SK-N-SH treated with all-trans-retinoic acid at 6 μM for 48 hours (cell line): ENCODE measurements at regions not wholly inside any gene's neighbourhood (a gene's known extent, or its start where the extent isn't known, plus 50 kb on each side); places are given as distances from the start of the nearest gene placed in this dataset.

Source experiments
- ATAC-seq: fragments of 200-7000 bp; cut with Tn5 transposase; 3 replicates; pipeline ENCODE4 v1.9.1; 2020; ENCODE audit warnings: mild to moderate bottlenecking, moderate library complexity
- ARNTL ChIP-seq: fragments of 450-650 bp; formaldehyde crosslinking; IDR thresholded peaks from 2 replicates; pipeline ENCODE4 v1.5.0; 2020; ENCODE audit warnings: low read depth, mild to moderate bottlenecking, moderate library complexity, borderline replicate concordance
- BACH2 ChIP-seq: fragments of 250-450 bp; sonication (Bioruptor Pico); IDR thresholded peaks from 2 replicates; pipeline ENCODE4 v1.9.0; 2021; ENCODE audit warnings: mild to moderate bottlenecking, borderline replicate concordance
- CREB5 ChIP-seq: fragments of 250-450 bp; sonication (Bioruptor Pico); IDR thresholded peaks from 2 replicates; pipeline ENCODE4 v1.5.1; 2020; ENCODE audit warnings: low read depth, mild to moderate bottlenecking, moderate library complexity
- CSDC2 ChIP-seq: fragments of 250-450 bp; sonication (Bioruptor Pico); IDR thresholded peaks from 2 replicates; pipeline ENCODE4 v1.5.0; 2020; ENCODE audit warnings: mild to moderate bottlenecking, moderate library complexity
- ESRRG ChIP-seq: fragments of 250-450 bp; sonication (Bioruptor Pico); IDR thresholded peaks from 2 replicates; pipeline ENCODE4 v1.6.1; 2021; ENCODE audit warnings: mild to moderate bottlenecking
- GLIS3 ChIP-seq: fragments of 250-450 bp; sonication (Bioruptor Pico); IDR thresholded peaks from 2 replicates; pipeline ENCODE4 v1.5.0; 2020; ENCODE audit warnings: mild to moderate bottlenecking, moderate library complexity
- ISL1 ChIP-seq: fragments of 250-450 bp; sonication (Bioruptor Pico); IDR thresholded peaks from 2 replicates; pipeline ENCODE4 v2.1.2; 2022; ENCODE audit warnings: mild to moderate bottlenecking, moderate library complexity
- OSR1 ChIP-seq: fragments of 250-450 bp; sonication (Bioruptor Pico); IDR thresholded peaks from 2 replicates; pipeline ENCODE4 v1.8.0; 2022; ENCODE audit warnings: moderate library complexity, mild to moderate bottlenecking, inconsistent platforms
- PATZ1 ChIP-seq: fragments of 250-450 bp; sonication (Bioruptor Pico); IDR thresholded peaks from 2 replicates; pipeline ENCODE4 v1.8.0; 2020; ENCODE audit warnings: mild to moderate bottlenecking, moderate library complexity, borderline replicate concordance
- PPARA ChIP-seq: fragments of 250-450 bp; sonication (Bioruptor Pico); IDR thresholded peaks from 2 replicates; pipeline ENCODE4 v1.5.0; 2020; ENCODE audit warnings: mild to moderate bottlenecking, borderline replicate concordance
- TCF4 ChIP-seq: fragments of 250-450 bp; sonication (Bioruptor Pico); IDR thresholded peaks from 2 replicates; pipeline ENCODE4 v1.8.0; 2021; ENCODE audit warnings: mild to moderate bottlenecking, moderate library complexity, borderline replicate concordance
- TOX ChIP-seq: fragments of 250-450 bp; sonication (Bioruptor Pico); IDR thresholded peaks from 2 replicates; pipeline ENCODE4 v1.8.0; 2021; ENCODE audit warnings: mild to moderate bottlenecking, moderate library complexity, borderline replicate concordance
- TSHZ2 ChIP-seq: fragments of 250-450 bp; sonication (Bioruptor Pico); IDR thresholded peaks from 2 replicates; pipeline ENCODE4 v1.5.0; 2020; ENCODE audit warnings: mild to moderate bottlenecking, moderate library complexity
- ZC3H10 ChIP-seq: fragments of 250-450 bp; sonication (Bioruptor Pico); IDR thresholded peaks from 2 replicates; pipeline ENCODE4 v1.5.1; 2021; ENCODE audit warnings: mild to moderate bottlenecking, moderate library complexity
- ZFP3 ChIP-seq: fragments of 250-450 bp; sonication (Bioruptor Pico); IDR thresholded peaks from 2 replicates; pipeline ENCODE4 v1.5.0; 2020; ENCODE audit warnings: mild to moderate bottlenecking, moderate library complexity
- ZNF565 ChIP-seq: fragments of 450-650 bp; formaldehyde crosslinking; conservative IDR thresholded peaks from 2 replicates; pipeline ENCODE4 v1.5.0; 2020; ENCODE audit warnings: low read depth, mild to moderate bottlenecking, moderate library complexity
- ZNF70 ChIP-seq: fragments of 450-650 bp; formaldehyde crosslinking; IDR thresholded peaks from 2 replicates; pipeline ENCODE4 v1.5.0; 2020; ENCODE audit warnings: mild to moderate bottlenecking, moderate library complexity
- ZNF8 ChIP-seq: fragments of 450-650 bp; formaldehyde crosslinking; IDR thresholded peaks from 2 replicates; pipeline ENCODE4 v1.5.0; 2020; ENCODE audit warnings: mild to moderate bottlenecking, moderate library complexity
- TF ChIP-seq, protein P1 (sequence below): fragments of 250-450 bp; sonication (Bioruptor Pico); IDR thresholded peaks from 2 replicates; pipeline ENCODE4 v1.5.1; 2021; ENCODE audit warnings: mild to moderate bottlenecking, moderate library complexity

GRCh38 chrX:45697591-45697990 is 496.9 kb upstream of the DIPK2B start:
- peak; percentile 91 for ATAC-seq
- no peak for TF ChIP-seq ESRRG (CRISPR knock-in tag)
- TF ChIP-seq CSDC2 (CRISPR knock-in tag) = no peak
- no peak for TF ChIP-seq PATZ1
- no peak for TF ChIP-seq ZNF565
- no peak for TF ChIP-seq CREB5 (CRISPR knock-in tag)
- TF ChIP-seq ZNF70 (CRISPR knock-in tag) = no peak
- TF ChIP-seq OSR1 (CRISPR knock-in tag) = no peak

DNA sequence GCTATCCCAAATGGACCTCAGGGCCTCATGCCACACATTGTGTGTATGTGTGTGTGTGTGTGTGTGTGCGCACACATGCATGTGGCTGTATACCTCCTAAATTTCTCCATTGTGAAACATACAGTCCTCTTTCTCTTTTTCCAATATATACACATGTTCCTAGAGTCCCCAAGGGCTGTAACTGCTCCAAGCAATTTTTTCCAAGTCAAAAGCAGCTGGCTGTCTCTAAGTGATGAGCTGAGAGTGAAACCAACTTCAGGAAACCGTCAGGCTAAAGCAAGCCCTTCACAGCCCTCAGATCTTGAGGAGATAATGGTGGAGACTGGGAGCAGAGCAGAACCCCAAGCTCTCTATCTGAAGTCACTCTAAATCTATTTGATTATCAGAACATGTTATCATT is 496.1 kb upstream of the DIPK2B start:
- TF ChIP-seq TSHZ2 (CRISPR knock-in tag) (no peak), ZFP3 (CRISPR knock-in tag) (no peak), CSDC2 (CRISPR knock-in tag) (no peak), CREB5 (CRISPR knock-in tag) (no peak), TCF4 (CRISPR knock-in tag) (no peak), ZC3H10 (CRISPR knock-in tag) (no peak), ISL1 (no peak), ZNF8 (CRISPR knock-in tag) (no peak), BACH2 (CRISPR knock-in tag) (no peak), ARNTL (CRISPR knock-in tag) (no peak), GLIS3 (CRISPR knock-in tag) (no peak), PPARA (CRISPR knock-in tag) (no peak), ZNF70 (CRISPR knock-in tag) (no peak), PATZ1 (no peak)
- TF ChIP-seq, protein P1, sequence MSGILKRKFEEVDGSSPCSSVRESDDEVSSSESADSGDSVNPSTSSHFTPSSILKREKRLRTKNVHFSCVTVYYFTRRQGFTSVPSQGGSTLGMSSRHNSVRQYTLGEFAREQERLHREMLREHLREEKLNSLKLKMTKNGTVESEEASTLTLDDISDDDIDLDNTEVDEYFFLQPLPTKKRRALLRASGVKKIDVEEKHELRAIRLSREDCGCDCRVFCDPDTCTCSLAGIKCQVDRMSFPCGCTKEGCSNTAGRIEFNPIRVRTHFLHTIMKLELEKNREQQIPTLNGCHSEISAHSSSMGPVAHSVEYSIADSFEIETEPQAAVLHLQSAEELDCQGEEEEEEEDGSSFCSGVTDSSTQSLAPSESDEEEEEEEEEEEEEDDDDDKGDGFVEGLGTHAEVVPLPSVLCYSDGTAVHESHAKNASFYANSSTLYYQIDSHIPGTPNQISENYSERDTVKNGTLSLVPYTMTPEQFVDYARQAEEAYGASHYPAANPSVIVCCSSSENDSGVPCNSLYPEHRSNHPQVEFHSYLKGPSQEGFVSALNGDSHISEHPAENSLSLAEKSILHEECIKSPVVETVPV = no peak

DNA sequence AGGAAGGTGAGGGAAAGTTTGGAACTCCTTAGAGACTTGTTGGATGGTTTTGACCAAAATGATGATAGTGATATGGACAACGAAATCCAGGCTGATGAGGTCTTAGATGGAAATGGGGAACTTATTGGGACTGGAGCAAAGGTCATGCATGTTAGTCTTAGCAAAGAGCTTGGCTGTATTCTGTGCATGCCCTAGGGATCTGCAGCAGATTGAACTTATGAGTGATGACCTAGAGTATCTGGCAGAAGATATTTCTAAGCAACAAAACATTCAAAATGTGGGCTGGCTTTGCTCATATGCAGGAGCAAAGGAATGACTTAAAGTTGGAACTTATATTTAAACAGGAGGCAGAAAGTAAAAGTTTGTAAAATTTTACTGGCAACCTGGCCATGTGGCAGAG is 489.3 kb upstream of the DIPK2B start:
- TF ChIP-seq ZNF70 (CRISPR knock-in tag) = no peak
- no peak for TF ChIP-seq TCF4 (CRISPR knock-in tag)
- no peak for TF ChIP-seq CREB5 (CRISPR knock-in tag)
- no peak for TF ChIP-seq TOX (CRISPR knock-in tag)
- no peak for TF ChIP-seq GLIS3 (CRISPR knock-in tag)
- no peak for TF ChIP-seq TSHZ2 (CRISPR knock-in tag)
- TF ChIP-seq, all 23 proteins: peak for 0
- ATAC-seq = no peak

More for the DNA sequence above, 496.1 kb upstream of the DIPK2B start:
- peak; percentile 37; the same call in 2 of the 3 replicates for ATAC-seq
